Ovary (tissue), 3 donors: ENCODE measurements at regions not wholly inside any gene's neighbourhood (a gene's known extent, or its start where the extent isn't known, plus 50 kb on each side); places are given as distances from the start of the nearest gene placed in this dataset.

Experiments used
- POLR2A ChIP-seq: fragments of 450-650 bp; IDR thresholded peaks from one replicate; pipeline ENCODE4 v1.6.1; 2017; ENCODE audit warnings: antibody characterized with exemption, mild to moderate bottlenecking, moderate library complexity
- TF ChIP-seq, protein P1 (sequence below), 3 donors: fragments of 450-650 bp in 2 of 3; fragments of 200-600 bp in 1 of 3; IDR thresholded peaks; one replicate each; pipeline versions ENCODE4 v1.5.1 to v1.8.0; 2016 to 2022; ENCODE audit warnings: antibody characterized with exemption in 3 of 3, mild to moderate bottlenecking in 1 of 3
- donor health status: DM: no; HTN: no; CAD: no.

DNA sequence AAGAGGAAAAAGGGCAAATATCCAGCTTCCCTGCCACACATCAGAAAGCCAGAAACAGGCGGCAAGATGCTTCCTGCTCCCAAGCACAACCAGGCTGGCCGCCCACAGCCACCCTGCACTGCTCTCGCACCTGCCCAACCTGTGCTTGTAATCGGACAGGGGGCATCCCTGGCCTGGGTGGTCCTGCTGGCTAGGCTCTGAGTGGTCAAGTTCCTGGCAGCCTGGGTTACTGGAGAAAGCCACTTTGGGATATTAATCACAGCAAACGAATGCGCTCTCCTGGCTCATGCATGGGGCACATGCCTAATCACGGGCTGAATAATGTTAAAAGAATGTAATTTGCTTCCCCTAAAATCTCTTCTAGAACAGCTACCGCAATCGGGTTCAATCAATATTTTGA is 442.4 kb downstream of the MCTP2 start:
- TF ChIP-seq POLR2A = no peak
- TF ChIP-seq, protein P1, sequence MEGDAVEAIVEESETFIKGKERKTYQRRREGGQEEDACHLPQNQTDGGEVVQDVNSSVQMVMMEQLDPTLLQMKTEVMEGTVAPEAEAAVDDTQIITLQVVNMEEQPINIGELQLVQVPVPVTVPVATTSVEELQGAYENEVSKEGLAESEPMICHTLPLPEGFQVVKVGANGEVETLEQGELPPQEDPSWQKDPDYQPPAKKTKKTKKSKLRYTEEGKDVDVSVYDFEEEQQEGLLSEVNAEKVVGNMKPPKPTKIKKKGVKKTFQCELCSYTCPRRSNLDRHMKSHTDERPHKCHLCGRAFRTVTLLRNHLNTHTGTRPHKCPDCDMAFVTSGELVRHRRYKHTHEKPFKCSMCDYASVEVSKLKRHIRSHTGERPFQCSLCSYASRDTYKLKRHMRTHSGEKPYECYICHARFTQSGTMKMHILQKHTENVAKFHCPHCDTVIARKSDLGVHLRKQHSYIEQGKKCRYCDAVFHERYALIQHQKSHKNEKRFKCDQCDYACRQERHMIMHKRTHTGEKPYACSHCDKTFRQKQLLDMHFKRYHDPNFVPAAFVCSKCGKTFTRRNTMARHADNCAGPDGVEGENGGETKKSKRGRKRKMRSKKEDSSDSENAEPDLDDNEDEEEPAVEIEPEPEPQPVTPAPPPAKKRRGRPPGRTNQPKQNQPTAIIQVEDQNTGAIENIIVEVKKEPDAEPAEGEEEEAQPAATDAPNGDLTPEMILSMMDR (IDR thresholded peaks at IDR 0.05) = no peak
